Fibroblast of upper back skin (primary cell): ENCODE measurements at regions not wholly inside any gene's neighbourhood (a gene's known extent, or its start where the extent isn't known, plus 50 kb on each side); places are given as distances from the start of the nearest gene placed in this dataset.

Experiments used
- DNase-seq: peaks from one replicate; pipeline ENCODE4 v3.0.0-alpha.2; 2013

- no peak for DNase-seq
Measured at GRCh38 chr6:148653138-148653776, 93.6 kb upstream of the UST start.

GRCh38 chr6:148657048-148657447, 89.8 kb upstream of the UST start:
- peak; percentile 6 for DNase-seq

GRCh38 chr6:148658681-148659430, 88.0 kb upstream of the UST start:
- DNase-seq = no peak

GRCh38 chr6:148667395-148667794, 79.4 kb upstream of the UST start:
- no peak for DNase-seq

- no peak for DNase-seq
Measured at GRCh38 chr6:148671085-148671484, 75.7 kb upstream of the UST start.

- DNase-seq = no peak
Measured at GRCh38 chr6:148671952-148672351, 74.9 kb upstream of the UST start.

GRCh38 chr6:148674306-148674705, 72.5 kb upstream of the UST start:
- peak; percentile 4 for DNase-seq

GRCh38 chr6:148677594-148678476, 69.0 kb upstream of the UST start:
- no peak for DNase-seq

GRCh38 chr6:148678682-148679081, 68.1 kb upstream of the UST start:
- DNase-seq = no peak

GRCh38 chr6:148681666-148682065, 65.2 kb upstream of the UST start:
- DNase-seq = peak; percentile 19

- no peak for DNase-seq
Measured at GRCh38 chr6:148682252-148682651, 64.6 kb upstream of the UST start.

- DNase-seq = no peak
Measured at GRCh38 chr6:148682990-148683389, 63.8 kb upstream of the UST start.

- DNase-seq = peak; percentile 41
Measured at GRCh38 chr6:148689168-148689567, 57.7 kb upstream of the UST start.

- DNase-seq = no peak
Measured at GRCh38 chr6:148693882-148694484, 52.8 kb upstream of the UST start.
